GM12875 (cell line): ENCODE measurements at regions not wholly inside any gene's neighbourhood (a gene's known extent, or its start where the extent isn't known, plus 50 kb on each side); places are given as distances from the start of the nearest gene placed in this dataset.

Experiments
- H3K4me3 ChIP-seq: one replicate; pipeline ENCODE4 v1.5.1; 2011; ENCODE audit warnings: low read depth, low read length, control low read depth
- TF ChIP-seq, protein P1 (sequence below): IDR thresholded peaks from 2 replicates; pipeline ENCODE4 v1.5.1; 2011; ENCODE audit warnings: low read depth, mild to moderate bottlenecking, control low read depth, inconsistent platforms, low read length, moderate library complexity, borderline replicate concordance; ENCODE audit not compliant: insufficient read depth

DNA sequence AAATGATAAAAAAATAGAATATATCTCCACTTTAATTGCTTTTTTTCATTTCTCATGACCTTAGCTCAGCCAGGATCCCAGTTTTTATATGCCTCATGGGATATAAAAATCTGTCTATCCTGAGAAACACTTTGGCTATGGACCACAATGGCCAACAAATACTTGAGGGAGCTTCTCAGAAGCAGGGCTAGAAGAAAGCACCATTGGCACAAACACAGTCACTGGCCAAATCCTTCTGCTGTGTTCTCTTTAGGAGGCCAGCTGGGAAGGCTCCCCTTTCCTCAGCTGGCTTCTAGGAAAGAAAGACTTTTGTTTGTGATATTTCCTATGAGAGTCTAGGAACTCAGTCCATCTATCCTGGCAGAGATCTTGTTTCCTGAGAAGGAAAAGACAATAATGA lies 856.2 kb upstream of the GHITM start:
- TF ChIP-seq, protein P1, sequence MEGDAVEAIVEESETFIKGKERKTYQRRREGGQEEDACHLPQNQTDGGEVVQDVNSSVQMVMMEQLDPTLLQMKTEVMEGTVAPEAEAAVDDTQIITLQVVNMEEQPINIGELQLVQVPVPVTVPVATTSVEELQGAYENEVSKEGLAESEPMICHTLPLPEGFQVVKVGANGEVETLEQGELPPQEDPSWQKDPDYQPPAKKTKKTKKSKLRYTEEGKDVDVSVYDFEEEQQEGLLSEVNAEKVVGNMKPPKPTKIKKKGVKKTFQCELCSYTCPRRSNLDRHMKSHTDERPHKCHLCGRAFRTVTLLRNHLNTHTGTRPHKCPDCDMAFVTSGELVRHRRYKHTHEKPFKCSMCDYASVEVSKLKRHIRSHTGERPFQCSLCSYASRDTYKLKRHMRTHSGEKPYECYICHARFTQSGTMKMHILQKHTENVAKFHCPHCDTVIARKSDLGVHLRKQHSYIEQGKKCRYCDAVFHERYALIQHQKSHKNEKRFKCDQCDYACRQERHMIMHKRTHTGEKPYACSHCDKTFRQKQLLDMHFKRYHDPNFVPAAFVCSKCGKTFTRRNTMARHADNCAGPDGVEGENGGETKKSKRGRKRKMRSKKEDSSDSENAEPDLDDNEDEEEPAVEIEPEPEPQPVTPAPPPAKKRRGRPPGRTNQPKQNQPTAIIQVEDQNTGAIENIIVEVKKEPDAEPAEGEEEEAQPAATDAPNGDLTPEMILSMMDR: no peak
- no peak overlapping the region for H3K4me3 ChIP-seq

DNA sequence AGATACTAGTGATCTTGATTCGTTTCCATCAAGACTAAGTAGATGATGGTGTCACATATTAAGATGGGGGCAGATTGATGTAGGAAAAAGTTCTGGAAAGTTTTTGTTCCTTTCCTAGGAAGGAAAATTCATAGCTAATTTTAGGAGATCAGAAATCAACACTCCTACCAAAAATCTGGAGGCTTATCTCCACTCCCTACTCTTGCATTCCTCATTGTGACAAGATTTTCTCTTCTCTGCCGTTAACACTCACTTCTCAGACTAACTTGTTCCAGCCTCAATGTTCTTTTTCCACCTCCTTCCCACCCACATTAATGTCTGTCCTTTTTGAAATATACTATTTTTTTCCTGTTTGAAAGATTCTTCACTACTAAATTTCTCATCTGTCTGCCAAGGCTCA lies 851.9 kb upstream of the GHITM start:
- TF ChIP-seq, protein P1: no peak
- no peak overlapping the region for H3K4me3 ChIP-seq

DNA sequence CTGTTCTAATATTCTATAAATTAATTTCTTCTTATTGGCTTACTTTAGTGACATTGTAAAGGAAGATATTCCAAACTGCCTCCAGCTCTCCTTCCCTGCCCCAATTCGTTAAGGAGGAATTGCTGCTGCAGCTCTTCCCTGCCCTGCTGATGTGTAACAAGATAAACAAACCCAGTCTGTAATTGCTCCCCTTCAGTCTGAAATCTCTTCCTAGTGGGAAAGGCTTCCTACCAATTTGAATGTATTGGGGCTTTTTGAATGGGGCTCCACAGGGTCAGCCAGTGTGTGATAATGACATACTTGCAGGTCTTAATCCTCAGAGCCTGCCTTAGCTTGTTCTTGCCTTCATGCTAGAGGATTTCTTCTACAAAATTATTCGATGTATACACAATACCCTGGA lies 849.9 kb upstream of the GHITM start:
- H3K4me3 ChIP-seq: no peak overlapping the region
- TF ChIP-seq, protein P1: no peak

DNA sequence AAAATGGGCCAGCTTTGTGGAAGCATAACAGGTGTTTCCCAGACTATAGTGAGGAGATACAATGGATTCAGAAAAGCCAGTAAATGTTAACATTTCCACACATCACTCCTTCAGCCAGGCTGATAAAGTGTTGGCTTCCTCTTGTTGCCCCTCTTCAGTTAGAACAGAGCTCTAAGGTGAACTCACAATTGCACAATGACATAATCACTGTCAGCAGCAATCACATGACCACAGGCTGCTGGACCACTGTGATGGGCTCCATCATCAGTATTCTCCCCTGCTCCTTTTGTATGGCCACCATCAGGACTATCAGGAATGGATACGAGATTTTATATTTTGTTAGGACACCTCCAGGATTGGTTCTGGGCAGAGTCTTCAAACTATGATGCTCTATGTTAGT lies 849.4 kb upstream of the GHITM start:
- no peak overlapping the region for H3K4me3 ChIP-seq
- TF ChIP-seq, protein P1: no peak

DNA sequence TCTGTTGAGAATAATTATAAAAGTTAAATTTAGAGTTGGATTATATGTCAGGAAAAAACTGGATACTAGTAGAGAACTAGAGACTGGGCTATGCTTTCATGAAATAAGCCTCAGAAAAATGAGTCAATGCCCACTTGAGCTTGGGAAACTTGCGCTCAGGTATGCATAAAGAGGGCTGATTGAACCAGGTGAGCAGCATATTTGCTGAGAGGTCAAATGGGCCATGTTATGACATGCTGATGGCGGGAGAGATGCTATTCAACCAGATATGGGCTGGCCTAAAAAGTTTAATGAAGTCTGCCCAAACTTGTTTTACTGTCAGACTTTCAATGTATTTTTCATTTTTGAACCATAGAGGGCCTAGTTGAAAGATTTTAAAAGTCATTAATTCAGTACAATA lies 837.6 kb upstream of the GHITM start:
- TF ChIP-seq, protein P1: no peak
- no peak overlapping the region for H3K4me3 ChIP-seq

DNA sequence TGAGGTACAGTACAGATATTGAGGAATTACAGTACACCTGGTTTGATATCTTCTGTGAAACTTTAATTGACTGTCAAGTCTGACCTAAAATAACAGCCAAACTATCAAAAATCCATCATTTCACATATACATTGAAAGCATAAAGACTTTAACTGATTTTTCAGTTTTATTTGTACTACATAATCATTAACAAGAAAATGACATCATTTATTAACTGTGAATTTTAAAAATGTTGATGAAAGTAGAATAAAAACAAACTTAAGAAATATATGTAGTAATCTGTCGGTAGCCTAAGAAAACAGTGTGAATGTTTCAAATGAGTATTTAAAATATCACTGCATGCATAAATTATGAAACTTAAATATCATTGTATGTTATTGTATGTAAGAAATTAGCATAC lies 836.7 kb upstream of the GHITM start:
- no peak overlapping the region for H3K4me3 ChIP-seq
- TF ChIP-seq, protein P1: no peak

DNA sequence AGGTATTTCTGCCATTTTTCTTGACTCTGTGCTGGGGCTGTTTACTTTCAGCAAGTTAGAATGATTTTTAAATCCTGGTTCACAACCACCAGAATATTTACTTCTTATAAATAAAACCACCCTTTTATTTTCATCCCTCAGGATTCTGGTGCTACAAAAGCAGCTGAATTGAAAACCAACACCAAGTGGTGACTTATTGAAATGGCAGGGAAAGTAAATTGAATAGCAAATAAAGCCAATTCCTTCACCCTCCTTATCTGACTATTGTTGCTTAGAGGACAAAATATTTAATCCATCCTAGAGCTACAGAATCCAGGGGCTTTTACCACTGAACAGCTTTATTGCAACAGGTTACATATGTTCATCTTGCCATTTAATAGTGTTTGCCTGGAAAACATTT lies 828.6 kb upstream of the GHITM start:
- TF ChIP-seq, protein P1: no peak
- no peak overlapping the region for H3K4me3 ChIP-seq
